ENCODE measurements at regions not wholly inside any gene's neighbourhood (a gene's known extent, or its start where the extent isn't known, plus 50 kb on each side); places are given as distances from the start of the nearest gene placed in this dataset.

DNA sequence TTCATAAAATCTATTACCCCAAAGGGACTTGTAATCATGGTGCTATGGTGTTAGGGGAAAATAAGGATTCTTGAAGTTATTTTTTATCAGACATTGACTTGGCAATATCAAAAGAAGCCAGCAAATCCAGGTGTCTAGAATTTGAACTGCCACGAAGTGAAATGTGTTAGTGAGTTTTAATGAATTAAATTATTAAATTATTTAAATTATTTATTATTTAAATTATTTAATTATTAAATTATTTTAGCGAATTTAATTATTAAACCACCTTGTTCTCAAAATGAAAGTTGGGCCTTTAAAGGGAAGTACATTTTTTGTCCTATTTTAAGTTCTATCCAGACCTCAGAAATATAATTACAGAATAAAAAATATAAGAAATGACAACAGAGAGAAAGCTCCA, 332.6 kb upstream of the SMC2 start (continued):
- TF ChIP-seq, protein P1, sequence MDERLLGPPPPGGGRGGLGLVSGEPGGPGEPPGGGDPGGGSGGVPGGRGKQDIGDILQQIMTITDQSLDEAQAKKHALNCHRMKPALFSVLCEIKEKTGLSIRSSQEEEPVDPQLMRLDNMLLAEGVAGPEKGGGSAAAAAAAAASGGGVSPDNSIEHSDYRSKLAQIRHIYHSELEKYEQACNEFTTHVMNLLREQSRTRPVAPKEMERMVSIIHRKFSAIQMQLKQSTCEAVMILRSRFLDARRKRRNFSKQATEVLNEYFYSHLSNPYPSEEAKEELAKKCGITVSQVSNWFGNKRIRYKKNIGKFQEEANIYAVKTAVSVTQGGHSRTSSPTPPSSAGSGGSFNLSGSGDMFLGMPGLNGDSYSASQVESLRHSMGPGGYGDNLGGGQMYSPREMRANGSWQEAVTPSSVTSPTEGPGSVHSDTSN (CRISPR knock-in tag; IDR thresholded peaks at IDR 0.05; ENCODE audit: low read depth), result no peak
- TF ChIP-seq, protein P1 (tag; conservative IDR thresholded peaks at IDR 0.05; ENCODE audit: low read depth), result no peak
- TF ChIP-seq, protein P2, sequence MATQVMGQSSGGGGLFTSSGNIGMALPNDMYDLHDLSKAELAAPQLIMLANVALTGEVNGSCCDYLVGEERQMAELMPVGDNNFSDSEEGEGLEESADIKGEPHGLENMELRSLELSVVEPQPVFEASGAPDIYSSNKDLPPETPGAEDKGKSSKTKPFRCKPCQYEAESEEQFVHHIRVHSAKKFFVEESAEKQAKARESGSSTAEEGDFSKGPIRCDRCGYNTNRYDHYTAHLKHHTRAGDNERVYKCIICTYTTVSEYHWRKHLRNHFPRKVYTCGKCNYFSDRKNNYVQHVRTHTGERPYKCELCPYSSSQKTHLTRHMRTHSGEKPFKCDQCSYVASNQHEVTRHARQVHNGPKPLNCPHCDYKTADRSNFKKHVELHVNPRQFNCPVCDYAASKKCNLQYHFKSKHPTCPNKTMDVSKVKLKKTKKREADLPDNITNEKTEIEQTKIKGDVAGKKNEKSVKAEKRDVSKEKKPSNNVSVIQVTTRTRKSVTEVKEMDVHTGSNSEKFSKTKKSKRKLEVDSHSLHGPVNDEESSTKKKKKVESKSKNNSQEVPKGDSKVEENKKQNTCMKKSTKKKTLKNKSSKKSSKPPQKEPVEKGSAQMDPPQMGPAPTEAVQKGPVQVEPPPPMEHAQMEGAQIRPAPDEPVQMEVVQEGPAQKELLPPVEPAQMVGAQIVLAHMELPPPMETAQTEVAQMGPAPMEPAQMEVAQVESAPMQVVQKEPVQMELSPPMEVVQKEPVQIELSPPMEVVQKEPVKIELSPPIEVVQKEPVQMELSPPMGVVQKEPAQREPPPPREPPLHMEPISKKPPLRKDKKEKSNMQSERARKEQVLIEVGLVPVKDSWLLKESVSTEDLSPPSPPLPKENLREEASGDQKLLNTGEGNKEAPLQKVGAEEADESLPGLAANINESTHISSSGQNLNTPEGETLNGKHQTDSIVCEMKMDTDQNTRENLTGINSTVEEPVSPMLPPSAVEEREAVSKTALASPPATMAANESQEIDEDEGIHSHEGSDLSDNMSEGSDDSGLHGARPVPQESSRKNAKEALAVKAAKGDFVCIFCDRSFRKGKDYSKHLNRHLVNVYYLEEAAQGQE (IDR thresholded peaks at IDR 0.05; ENCODE audit: borderline replicate concordance), result no peak
- TF ChIP-seq, protein P2 (CRISPR knock-in tag; IDR thresholded peaks at IDR 0.05; ENCODE audit: low read depth), result no peak
